Midbrain (tissue), 1 donor: ENCODE measurements at regions not wholly inside any gene's neighbourhood (a gene's known extent, or its start where the extent isn't known, plus 50 kb on each side); places are given as distances from the start of the nearest gene placed in this dataset.
"Not testable (repeated sequence)": the region's sequence is repeated elsewhere in the genome, so short reads cannot be mapped to it uniquely, and the experiment has no call there.

ENCODE experiments used
- DNase-seq: peaks from one replicate; lab custom pipeline; 2025; lab: John Stamatoyannopoulos, UW

DNA sequence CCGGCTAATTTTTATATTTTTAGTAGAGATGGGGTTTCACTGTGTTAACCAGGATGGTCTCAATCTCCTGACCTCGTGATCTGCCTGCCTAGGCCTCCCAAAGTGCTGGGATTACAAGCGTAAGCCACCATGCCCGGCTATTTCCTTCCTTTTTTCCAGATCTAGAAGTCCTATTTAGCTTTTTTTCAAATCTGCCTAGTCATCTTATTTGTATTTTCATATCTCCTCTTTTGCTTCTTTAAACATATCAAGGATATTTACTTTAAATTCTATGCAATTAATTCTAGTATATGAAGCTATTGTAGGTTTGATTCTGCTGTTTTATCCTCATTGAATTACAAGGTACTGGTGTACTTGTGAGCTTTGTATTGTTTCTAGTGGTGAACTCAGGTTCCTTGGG lies 119.1 kb downstream of the MACIR start:
- not testable (repeated sequence) for DNase-seq

DNA sequence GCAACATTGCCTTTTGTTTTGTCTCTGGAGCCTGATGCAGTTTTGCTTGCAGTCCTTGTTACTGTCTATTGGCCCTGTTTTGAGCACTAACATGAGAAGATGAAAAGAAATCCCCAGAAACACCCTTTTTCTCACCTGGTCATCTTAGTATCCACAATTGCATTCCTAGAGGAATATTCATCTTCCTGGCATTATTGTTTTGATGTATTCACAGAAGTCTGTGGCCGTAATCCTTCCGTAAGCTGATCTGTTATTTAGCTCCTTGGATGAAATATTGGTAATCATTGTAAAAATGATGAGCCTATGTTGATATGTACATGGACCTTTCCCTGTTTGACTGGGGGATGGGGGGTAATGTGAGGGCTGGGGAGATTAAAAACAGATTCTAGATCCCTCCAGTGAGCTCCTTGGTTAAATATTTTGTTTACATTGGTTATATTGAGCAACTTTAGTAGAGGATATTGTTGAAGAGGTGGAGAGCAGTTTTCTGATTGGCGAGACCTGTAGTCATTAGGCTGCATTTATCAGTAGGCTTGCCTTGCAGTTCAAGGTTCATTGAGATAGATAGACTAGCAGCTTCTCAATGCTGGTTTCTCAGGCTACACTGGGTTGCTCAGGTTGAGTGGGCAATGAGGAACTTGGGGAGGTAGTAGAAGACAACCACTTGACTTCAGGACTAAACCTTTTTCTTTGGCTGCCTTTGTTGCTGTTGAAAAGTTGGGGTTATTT lies 117.5 kb downstream of the MACIR start:
- DNase-seq: no peak

DNA sequence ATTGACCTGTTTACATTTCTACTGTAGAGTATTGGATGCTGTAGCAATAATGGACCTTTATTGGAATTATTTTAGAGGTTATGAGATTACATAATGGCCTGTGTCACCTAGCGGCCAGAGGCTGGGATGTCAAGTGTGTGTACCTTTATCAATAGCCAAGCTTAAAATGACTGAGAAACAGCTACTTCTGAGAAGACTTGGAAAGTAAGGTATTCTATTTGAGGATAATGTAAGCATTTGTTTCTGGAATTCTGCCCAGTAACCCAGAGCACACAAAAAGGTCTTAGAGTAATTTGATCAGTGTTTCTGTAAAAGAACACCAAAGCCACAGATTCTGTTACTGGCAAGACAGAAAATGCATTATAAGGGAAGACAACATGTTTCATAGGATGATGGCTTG lies 116.8 kb downstream of the MACIR start:
- no peak for DNase-seq

DNA sequence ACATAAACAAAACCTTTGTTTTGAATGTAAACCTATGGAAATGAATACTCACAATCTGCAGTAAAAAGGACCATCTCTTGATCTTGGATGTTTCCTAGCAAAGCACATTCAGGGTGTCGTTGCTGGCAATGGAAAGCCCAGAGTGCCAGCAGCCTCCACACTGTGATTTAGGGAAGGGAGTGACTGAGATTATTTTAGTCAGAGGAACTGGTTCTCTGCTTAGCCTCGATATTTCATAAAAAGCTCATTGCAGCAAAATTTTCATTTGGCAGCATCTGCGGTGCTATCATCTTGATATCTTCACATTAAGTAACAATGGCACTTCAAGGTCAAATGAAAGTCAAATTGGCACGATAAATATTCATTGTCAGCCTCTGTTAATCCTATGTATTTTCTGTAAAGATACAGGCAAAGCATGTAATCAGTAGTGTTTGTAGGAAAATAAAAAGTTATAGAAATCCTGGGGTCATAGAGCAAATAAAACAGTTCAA lies 116.0 kb downstream of the MACIR start:
- DNase-seq: no peak

DNA sequence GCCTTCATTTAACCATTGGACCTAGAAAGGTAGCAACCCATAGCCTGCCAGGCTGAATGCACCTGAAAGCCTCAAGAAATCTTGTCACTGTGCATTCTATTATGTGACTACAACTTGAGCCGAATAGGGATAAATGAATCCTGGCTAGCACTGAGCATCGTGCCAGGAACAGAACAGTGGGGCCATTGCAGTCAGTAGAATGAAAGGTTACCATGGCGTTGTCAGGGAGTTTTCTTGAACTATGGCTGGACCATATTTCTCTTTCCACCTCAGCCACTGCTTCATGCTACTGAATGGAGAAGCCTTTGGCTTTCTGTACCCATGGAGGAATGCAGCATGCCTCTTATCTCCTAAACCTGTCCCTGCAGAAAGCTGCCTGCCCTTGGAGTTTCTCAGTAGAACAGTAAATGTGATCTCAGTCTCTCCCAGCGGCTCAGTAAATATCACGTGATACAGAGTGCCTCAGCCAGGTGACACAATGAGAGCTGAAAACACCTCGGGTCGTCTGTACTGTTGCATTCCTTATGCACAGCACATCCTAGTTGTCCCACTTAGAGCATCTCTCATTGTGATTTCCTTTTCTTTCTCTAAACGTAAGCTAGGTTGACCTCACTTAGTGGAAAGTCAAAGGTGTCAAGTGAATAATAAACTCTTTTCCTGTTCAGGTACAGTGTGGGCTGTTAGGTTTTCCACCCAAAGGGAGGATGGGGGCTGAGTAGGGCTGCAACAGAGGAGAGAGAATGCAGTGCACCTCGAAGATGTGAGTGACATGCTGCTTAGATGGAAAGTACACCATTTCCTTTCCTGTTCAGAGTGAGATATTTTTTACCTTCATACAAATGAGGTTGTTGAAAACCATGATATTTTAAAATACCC lies 115.3 kb downstream of the MACIR start:
- no peak for DNase-seq

DNA sequence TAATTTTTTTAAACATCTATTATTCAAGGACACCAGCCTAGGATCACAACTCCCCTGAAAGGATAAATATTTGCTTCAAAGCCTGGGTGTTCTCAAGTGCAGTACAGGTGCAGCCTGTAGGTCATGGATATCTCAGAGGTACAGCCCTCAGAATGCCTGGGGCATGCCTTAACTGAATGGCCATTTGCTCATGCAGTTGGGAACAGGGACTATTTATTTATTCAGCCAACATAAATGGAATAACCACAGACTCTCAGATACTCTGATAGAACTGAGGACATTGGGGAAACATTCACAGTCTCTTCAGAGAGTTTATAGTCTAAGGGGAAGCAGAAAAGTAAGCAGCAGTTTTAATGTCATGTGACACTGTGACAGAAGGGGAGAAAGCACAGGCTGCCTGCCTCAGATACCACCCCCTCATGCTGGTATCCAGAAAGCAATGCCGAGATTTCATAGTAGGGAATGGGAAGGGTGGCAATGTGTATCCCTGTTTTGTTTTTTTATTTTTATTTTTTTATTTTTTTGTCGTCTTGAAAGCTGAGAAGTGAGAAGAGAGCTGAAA lies 112.6 kb downstream of the MACIR start:
- DNase-seq: no peak

DNA sequence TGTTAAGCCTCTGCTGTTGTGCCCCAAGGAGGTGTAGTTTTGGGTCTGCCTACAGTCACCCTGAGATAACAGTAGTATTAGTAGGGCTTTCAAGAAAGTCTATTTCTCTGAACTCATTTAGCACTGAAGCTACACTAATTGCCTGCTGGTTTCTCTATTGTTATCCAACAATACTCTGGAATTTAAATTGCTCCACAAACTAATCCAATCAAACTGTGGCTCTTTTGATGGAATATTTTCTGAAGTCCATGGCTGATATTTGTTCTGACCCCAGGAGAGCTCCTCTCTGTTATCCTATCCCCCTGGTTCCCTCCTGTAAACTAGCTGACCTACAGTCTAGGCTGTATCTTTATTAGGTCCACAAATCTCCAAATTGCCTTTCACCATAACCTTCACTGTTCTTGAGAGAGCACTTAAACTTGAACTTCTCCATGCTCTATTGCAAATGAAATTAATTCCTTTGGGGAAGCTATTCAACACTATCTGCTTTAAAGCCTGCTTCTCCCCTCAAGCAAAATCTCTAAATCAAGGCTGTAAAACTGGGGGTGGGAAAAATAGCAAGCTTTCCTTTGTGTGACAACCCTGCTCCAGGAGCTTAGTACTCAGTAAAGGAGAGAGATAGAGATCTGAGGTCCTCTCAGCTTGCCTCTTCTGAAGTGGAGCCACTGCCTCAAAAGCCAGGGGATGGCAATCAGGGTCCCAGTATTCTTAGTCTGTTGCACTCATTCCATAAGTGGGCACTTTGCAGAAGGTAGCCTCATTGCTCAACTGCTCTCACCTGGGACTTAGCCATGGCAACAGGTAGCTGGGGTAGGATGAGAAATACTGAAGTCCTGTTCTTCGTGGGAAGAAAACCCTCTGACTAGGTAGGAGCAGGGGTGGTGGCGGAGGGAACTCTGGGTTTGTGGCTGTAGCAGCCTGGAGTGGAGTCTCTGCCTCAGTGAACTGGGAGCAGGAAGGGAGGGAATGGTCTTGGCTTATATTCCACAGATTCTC lies 110.9 kb downstream of the MACIR start:
- DNase-seq: no peak

DNA sequence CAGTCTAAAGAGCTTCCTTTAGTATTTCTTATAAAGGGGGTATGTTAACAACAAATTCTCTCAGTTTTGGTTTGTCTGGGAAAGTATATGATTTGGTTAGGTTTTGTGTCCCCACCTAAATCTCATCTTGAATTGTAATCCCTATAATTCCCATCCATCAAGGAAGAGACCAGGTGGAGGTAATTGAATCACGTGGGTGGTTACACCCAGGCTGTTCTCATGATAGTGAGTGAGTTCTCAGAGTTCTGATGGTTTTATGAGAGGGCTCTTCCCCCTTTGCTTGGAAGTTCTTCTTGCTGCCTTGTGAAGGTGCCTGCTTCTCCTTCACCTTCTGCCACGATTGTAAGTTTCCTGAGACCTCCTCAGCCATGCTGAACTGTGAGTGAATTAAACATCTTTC lies 109.1 kb downstream of the MACIR start:
- no peak for DNase-seq

DNA sequence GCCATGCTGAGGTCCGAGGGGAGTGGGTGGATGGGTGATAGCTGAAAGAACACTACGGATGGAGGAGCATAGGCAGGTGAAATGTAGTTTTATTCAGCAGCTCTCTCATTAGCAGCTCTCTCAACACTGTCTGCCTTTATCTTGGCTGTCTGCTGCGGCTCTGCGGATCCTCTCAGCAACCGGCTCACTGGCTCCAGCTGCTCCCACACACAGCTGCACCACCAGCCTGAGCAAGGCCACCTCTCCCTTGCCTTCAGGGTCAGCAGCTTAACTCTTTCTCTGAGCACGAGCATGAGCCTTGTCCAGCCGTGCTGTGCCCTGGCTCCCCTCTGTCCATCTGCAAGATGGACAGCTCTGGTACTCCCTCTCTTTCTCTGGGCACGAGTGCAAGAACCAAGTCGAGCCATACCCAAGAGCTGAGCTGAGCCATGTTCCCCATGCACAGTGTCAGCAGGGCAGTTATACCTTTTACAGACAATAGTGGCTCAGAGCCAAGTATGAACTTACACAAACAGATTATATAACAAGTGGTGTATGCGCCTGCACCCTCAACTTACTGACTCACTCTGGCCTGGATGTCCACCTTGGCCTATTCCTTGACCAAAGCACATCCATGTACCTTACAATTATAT lies 108.5 kb downstream of the MACIR start:
- DNase-seq: no peak

DNA sequence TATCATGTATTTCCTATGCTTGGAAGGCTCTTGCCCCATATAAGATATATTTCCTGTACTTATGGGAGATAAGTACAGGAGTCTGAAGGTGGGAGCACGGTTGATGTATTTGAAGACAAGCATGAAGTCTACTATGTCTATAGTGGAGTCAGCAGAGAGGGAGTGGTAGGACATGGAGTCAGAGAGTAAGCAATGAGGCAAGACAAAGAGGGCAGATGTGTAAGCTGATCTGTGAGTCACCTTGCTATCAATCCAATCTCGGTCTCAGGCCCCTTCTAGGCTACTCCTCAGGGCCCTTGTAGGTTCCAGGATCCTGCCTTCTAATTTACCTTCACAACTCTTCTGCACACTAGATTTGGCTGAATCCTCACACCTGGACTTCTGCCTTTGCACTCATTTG lies 105.5 kb downstream of the MACIR start:
- DNase-seq: no peak

DNA sequence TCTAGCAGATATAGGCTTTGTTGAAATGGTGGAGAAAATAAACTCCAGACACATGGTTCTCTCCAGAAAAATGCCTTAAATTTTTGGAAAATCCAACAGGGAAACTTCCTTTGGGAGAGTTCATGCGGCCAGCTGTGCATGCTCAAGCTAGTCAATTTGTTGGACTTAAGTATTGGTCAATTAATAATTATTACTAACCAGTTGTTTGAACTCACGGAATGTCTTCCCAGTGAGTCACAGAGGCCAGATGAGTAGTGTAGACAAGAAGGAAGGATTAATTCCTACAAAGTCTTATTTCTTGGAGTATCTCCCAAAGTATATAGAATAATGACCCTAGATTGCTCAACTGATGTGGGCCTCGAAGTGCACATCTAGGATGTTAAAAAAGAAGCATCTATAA lies 103.6 kb downstream of the MACIR start:
- no peak for DNase-seq

DNA sequence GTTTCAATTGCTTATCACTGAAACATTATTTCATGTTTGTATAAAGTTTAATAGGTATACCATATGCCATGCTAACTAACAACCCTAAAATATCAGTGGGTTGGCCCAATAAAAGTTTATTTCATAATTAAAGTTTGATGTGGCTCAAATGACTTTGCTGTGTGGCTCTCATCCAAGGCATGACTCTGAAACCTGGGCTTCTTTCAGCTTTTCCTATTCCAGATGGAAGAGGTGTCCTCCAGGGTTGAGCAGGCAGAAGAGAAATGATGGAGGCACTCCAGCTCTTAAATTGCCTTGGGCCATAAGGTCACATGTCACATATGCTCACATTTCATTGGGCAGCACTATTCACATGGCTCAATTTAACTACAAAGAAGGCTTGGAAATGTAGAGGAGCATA lies 101.9 kb downstream of the MACIR start:
- DNase-seq: no peak

DNA sequence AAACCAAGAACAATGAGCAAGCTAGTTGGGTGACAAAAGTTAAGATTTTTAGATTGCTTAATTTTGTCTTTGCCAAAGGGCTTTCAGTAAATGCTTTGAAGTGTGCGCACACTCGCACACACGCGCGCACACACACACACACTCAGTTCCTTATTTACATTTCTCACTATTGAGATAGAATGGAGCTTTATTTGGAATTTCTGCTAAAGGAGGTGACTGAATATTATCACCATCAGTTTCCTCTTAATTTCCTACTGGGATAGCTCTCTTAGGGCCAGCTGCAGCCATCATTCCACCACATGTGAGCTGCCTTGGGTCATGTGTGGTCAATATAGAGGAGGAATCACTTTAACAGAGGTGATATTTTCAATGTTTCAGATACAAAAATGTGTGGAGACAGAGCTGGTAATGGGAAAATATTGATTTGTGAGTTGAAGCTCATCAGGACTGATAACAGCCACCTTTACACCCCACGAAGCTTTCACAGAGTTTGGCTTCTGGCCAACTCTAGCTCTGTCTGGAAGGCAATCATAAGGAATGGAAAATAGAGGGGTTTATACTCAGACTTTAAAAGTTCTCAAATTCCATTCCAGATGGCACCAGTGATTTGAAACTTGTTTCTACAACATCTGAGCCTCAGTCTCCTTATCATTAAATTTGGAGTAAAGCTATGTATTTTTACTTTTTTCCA lies 99.9 kb downstream of the MACIR start:
- DNase-seq: no peak

DNA sequence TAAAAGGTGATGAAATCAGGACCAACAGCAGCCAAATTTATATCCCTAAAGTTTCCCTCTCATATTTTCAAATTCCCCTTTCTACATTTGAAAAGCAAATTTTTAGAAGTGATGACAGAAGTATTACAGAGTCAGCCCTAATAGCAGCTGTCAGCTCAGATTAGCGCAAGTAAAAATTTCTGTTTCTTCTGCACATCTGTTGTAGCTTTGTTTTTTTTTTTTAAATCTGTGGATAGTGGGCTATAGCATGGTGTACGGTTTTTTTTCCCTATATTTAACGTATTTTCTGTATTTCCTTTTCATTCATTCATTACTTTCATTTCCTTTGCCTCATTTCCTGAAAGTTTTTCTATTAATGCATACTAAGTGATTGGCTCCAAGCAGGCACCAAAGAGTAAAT lies 99.1 kb downstream of the MACIR start:
- no peak for DNase-seq

DNA sequence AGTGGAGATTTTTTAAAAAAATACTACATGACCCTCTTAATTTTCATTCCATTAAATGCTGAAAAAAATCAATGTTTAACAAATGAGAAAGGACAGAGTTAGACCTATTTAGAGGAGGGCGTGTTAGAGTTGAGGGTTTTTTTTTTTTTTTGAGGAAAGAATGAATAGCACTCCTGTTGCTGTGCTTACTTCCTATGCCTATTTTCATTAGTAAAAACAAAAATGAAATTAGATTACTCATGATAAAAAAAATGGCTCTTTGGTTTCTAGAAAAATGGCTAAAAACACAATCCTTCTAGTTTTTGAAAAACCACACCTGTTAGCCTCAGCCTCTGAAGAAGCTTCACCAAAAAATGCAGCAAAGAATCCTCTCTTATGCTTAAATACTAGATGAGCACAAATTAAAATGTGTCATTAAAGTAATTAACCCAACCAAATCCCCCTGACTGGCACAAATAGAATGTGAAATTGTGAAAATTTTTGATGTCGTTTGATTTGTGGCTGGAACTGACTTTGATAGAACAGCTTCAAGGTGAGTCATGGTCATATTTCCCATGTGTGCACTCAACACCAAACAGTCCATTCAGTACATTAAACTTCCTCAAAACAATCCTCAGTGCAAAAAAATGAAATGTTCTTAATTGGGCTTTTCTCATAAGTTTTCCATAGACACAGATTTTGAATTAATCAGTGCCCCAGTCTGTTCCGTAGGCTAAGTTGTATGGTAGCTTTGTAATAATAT lies 98.0 kb downstream of the MACIR start:
- no peak for DNase-seq

DNA sequence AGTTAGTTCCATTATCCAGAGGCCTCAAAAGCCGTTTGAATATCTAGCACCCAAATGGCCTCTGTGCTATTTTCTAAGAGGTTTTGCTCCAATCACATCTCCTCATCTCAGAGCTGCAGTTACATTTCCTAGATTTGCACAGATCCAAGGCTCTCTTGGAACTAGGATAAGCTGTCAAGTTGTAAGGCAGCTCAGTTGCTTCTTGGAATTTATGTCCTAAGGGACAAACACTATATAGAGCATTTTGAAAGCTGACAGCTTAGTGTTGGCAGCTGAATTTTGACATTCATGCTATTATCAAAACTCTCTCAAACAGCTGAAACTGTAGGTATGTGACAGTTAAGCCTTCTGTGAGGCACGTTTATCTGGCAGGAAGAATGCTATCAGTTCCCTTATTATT lies 97.0 kb downstream of the MACIR start:
- DNase-seq: no peak

DNA sequence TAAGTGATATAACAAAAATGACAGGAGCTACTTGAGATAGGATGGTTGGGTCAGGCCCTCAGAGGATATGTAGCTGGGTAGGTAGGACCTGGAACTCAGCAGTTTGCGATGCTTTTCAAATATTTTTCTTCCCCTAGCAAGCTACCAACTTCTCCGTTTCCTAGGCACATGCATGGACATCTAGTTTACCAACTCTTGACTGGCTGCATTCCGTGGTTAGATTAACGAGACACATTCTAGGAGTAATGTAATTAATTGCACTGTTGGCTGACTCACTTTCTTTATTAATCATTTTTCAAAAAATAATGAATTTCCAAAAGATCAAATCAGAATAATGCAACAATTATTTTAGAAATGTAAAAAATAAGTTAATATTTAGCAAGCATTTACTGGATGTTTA lies 95.9 kb downstream of the MACIR start:
- DNase-seq: no peak

DNA sequence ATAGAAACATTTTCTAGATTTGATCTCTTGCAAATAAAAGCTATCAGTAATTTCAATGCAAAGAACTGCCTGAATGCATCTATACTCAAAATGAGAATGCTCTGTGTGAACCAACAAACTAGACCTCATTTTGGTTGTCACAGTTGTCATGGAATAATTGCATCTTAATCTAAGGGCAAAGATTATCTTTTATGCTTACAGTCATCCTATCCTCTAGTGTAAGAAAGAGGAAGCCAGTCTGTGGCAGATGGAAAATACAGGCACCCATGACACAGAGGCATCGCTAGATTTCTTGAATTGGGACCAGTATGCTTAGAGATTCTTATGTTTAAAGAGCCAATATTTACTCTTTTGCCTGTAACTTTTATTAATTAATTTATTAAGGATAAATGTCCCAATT lies 95.0 kb downstream of the MACIR start:
- DNase-seq: no peak

DNA sequence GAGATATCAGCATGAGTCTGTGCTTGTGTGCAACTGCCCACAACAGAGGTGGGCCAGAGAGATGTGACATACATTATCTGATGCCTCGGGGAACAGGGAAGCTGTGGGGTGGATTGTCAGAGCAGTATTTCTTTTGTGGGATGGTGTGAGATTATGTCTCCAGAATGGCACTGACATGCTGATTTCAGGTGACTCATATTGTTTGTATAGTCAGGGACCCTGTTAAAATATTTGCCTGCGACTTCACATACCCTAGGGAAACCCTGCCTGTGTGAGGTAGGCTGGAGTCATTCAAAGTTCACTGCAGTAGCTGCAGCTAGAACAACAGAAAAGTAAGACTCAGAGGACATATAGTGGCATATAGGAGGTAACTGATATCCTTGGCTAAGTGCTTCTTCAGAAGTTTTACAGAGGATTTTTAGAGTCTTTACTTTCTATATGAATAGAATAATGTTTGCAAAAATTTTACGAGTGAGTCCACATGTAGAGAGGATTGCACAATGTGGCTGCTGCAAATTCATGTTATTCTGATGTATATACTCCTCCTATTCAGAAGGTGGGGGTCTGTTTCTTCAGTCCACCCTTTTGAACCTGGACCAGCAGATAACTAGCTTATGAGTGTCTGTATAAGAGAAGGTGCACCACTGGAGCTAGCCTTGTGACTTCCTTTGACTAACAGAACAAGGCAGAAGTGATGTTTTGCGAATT lies 89.3 kb downstream of the MACIR start:
- no peak for DNase-seq
